IMR-90 (cell line): ENCODE measurements at regions not wholly inside any gene's neighbourhood (a gene's known extent, or its start where the extent isn't known, plus 50 kb on each side); places are given as distances from the start of the nearest gene placed in this dataset.

Source experiments
- ATAC-seq: fragments of 200-7000 bp; cut with Tn5 transposase; 2 replicates; pipeline ENCODE4 v1.9.1; 2020; ENCODE audit warnings: low read depth, mild to moderate bottlenecking, moderate library complexity
- BruUV-seq: library from RNA; stranded (reverse); fragments of 400-500 nt; replicated peaks from 2 replicates; lab custom pipeline; 2021; lab: Mats Ljungman, UMichigan
- CTCF ChIA-PET: fragments of 300-600 bp; formaldehyde crosslinking; extraction: SDS; loops from one replicate; lab custom pipeline; 2021; ENCODE audit warnings: antibody characterized with exemption; lab: Yijun Ruan, JAX
- POLR2A ChIA-PET: fragments of 300-600 bp; sonication (Branson Sonifier 250); formaldehyde crosslinking; loops from one replicate; lab custom pipeline; 2022; ENCODE audit warnings: antibody characterized with exemption; ENCODE audit not compliant: unreplicated experiment; lab: Charles Lee
- DNase-seq: peaks from one replicate; pipeline ENCODE4 v3.0.0; 2013
- H2AFZ ChIP-seq: replicated peaks from 2 replicates; pipeline ENCODE3; 2013; ENCODE audit warnings: low read length, mild to moderate bottlenecking; ENCODE audit not compliant: poor library complexity
- H2AK5ac ChIP-seq: 2 replicates; pipeline ENCODE4 v1.6.1; 2013; ENCODE audit warnings: low read depth, low read length, inconsistent platforms
- H2AK9ac ChIP-seq: replicated peaks from 2 replicates; pipeline ENCODE3; 2013; ENCODE audit warnings: mild to moderate bottlenecking, low read depth, low read length, moderate library complexity; ENCODE audit not compliant: poor library complexity
- H2BK120ac ChIP-seq: 2 replicates; pipeline ENCODE4 v1.6.1; 2013; ENCODE audit warnings: low read depth, low read length, inconsistent platforms
- H2BK15ac ChIP-seq: 3 replicates; pipeline ENCODE4 v1.6.1; 2013; ENCODE audit warnings: low read depth, low read length, inconsistent platforms
- H2BK20ac ChIP-seq: 2 replicates; pipeline ENCODE4 v1.6.1; 2013; ENCODE audit warnings: low read depth, mild to moderate bottlenecking, inconsistent platforms, low read length, moderate library complexity
- H2BK5ac ChIP-seq: 2 replicates; pipeline ENCODE4 v1.6.1; 2013; ENCODE audit warnings: mild to moderate bottlenecking, low read depth, low read length, inconsistent platforms; ENCODE audit not compliant: poor library complexity, severe bottlenecking
- H3K14ac ChIP-seq: replicated peaks from 2 replicates; pipeline ENCODE4 v1.6.1; 2013; ENCODE audit warnings: low read depth, low read length, inconsistent platforms
- H3K18ac ChIP-seq: 2 replicates; pipeline ENCODE4 v1.6.1; 2013; ENCODE audit warnings: low read depth, low read length, control low read depth
- H3K23ac ChIP-seq: 2 replicates; pipeline ENCODE4 v1.6.1; 2013; ENCODE audit warnings: low read depth, low read length, inconsistent platforms
- H3K27ac ChIP-seq: 2 replicates; pipeline ENCODE4 v1.5.1; 2013; ENCODE audit warnings: mild to moderate bottlenecking, control low read depth, low read length; ENCODE audit not compliant: insufficient read depth
- H3K27me3 ChIP-seq: 2 replicates; pipeline ENCODE4 v1.6.1; 2013; ENCODE audit warnings: low read length; ENCODE audit not compliant: control insufficient read depth, insufficient read depth
- H3K36me3 ChIP-seq: 2 replicates; pipeline ENCODE4 v1.6.1; 2013; ENCODE audit warnings: low read length, mixed read lengths; ENCODE audit not compliant: control insufficient read depth, insufficient read depth
- H3K4ac ChIP-seq: 2 replicates; pipeline ENCODE4 v1.6.1; 2013; ENCODE audit warnings: low read depth, low read length, inconsistent platforms
- H3K4me1 ChIP-seq: 2 replicates; pipeline ENCODE4 v1.6.1; 2013; ENCODE audit warnings: low read length, mixed read lengths; ENCODE audit not compliant: control insufficient read depth, insufficient read depth
- H3K4me2 ChIP-seq: 2 replicates; pipeline ENCODE4 v1.6.1; 2013; ENCODE audit warnings: low read depth, mild to moderate bottlenecking, control low read depth, low read length, moderate library complexity
- H3K4me3 ChIP-seq: 2 replicates; pipeline ENCODE4 v1.5.1; 2013; ENCODE audit warnings: low read depth, mild to moderate bottlenecking, control low read depth, low read length, moderate library complexity; ENCODE audit not compliant: insufficient read depth
- H3K56ac ChIP-seq: 2 replicates; pipeline ENCODE4 v1.6.1; 2013; ENCODE audit warnings: low read length, inconsistent platforms; ENCODE audit not compliant: insufficient read depth; ENCODE audit errors: extremely low read depth
- H3K79me1 ChIP-seq, 2 experiments: 2 replicates each; pipeline ENCODE4 v1.6.1; 2013; ENCODE audit warnings: low read length in 2 of 2, inconsistent platforms in 1 of 2, low read depth in 1 of 2
- H3K9ac ChIP-seq: 2 replicates; pipeline ENCODE4 v1.6.1; 2013; ENCODE audit warnings: low read depth, low read length, control low read depth
- H3K9me1 ChIP-seq: 2 replicates; pipeline ENCODE4 v1.6.1; 2013; ENCODE audit warnings: low read length, inconsistent platforms; ENCODE audit not compliant: insufficient read depth
- H3K9me3 ChIP-seq: 2 replicates; pipeline ENCODE4 v1.6.1; 2013; ENCODE audit warnings: low read length; ENCODE audit not compliant: control insufficient read depth, insufficient read depth
- H4K20me1 ChIP-seq: 2 replicates; pipeline ENCODE4 v1.6.1; 2013; ENCODE audit warnings: low read length, inconsistent platforms; ENCODE audit not compliant: insufficient read depth
- H4K5ac ChIP-seq: 2 replicates; pipeline ENCODE4 v1.6.1; 2013; ENCODE audit warnings: mild to moderate bottlenecking, low read depth, low read length, control low read depth
- H4K8ac ChIP-seq, 2 experiments: 2 replicates each; pipeline ENCODE4 v1.6.1; 2013; ENCODE audit warnings: low read depth in 2 of 2, low read length in 2 of 2, control low read depth in 1 of 2, inconsistent platforms in 1 of 2
- H4K91ac ChIP-seq: 2 replicates; pipeline ENCODE4 v1.6.1; 2013; ENCODE audit warnings: low read depth, low read length, inconsistent platforms; ENCODE audit not compliant: insufficient read depth
- BHLHE40 ChIP-seq: fragments of 150-350 bp; IDR thresholded peaks from 2 replicates; pipeline ENCODE4 v1.6.1; 2016; ENCODE audit warnings: mild to moderate bottlenecking, low read depth, low read length
- CEBPB ChIP-seq: IDR thresholded peaks from 2 replicates; pipeline ENCODE4 v1.6.1; 2012; ENCODE audit warnings: low read depth, low read length, improper control_type of control experiment
- MAFK ChIP-seq: IDR thresholded peaks from 2 replicates; pipeline ENCODE4 v1.6.1; 2012; ENCODE audit warnings: low read depth, low read length, improper control_type of control experiment
- MAZ ChIP-seq: IDR thresholded peaks from 2 replicates; pipeline ENCODE4 v1.6.1; 2012; ENCODE audit warnings: low read depth, mild to moderate bottlenecking, low read length, improper control_type of control experiment, moderate library complexity, borderline replicate concordance
- RCOR1 ChIP-seq: IDR thresholded peaks from 2 replicates; pipeline ENCODE4 v1.6.1; 2012; ENCODE audit warnings: mild to moderate bottlenecking, low read length, improper control_type of control experiment; ENCODE audit not compliant: insufficient replicate concordance
- RFX5 ChIP-seq: IDR thresholded peaks from 2 replicates; pipeline ENCODE4 v1.8.0; 2012; ENCODE audit warnings: low read depth, mild to moderate bottlenecking, low read length, moderate library complexity
- WGBS, 2 experiments: methylation state at CpG; one replicate each; pipeline versions ENCODE4 v1.1.5 to v1.1.7; 2013; ENCODE audit warnings: missing lambda C conversion rate in 2 of 2; ENCODE audit not compliant: insufficient read length in 1 of 2; ENCODE audit errors: extremely low coverage in 2 of 2; 5-methylcytosine and 5-hydroxymethylcytosine counted together
- dilution Hi-C: fragments of 300-500 bp; cut with HindIII; formaldehyde crosslinking; loops from one replicate; pipeline ENCODE4 v1.14.3; 2018; ENCODE audit warnings: low sequenced_read_pairs; ENCODE audit not compliant: unreplicated experiment
- in situ Hi-C: fragments of 300-500 bp; cut with MboI; formaldehyde crosslinking; loops from 3 replicates; pipeline ENCODE4 v1.14.3; 2019; ENCODE audit warnings: low sequenced_read_pairs, inconsistent platforms, mixed read lengths
- intact Hi-C: fragments of 100-400 bp; cut with micrococcal nuclease; formaldehyde crosslinking; loops from 2 replicates; pipeline ENCODE4 v1.10.0; 2022
- TF ChIP-seq, protein P1 (sequence below): fragments of 150-350 bp; IDR thresholded peaks from 2 replicates; pipeline ENCODE4 v1.6.1; 2016; ENCODE audit warnings: low read depth, mild to moderate bottlenecking, low read length, moderate library complexity, borderline replicate concordance
- TF ChIP-seq, protein P2 (sequence below): fragments of 150-350 bp; IDR thresholded peaks from 2 replicates; pipeline ENCODE4 v1.6.1; 2017; ENCODE audit warnings: mild to moderate bottlenecking, antibody characterized with exemption, low read length, low read depth

DNA sequence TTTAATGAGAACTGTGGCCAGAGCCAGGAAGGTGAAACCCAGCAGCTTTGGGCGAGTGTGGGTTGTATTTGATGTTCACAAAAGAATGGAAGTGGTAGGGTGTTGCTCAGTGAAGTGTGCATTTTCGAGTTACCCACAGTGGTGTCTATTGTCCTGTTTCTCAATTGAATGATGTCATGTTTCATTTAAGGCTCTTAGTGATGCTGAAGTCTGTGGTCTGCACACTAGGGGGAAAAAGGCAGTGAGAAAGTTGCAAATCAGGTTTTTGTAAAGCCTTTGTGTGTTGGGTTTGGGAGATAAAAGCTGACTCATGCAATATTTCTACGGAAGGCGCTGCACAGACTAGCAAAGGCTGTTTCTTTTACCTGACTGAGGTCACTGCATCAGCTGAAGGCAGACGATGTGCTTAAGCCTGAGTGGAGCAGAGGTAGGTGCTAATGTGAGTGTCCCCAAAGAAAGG is 121.1 kb downstream of the PLEKHG1 start:
- dilution Hi-C loops: no loop called here

More for the DNA sequence above, 121.1 kb downstream of the PLEKHG1 start:
- Histone ChIP-seq H3K79me1 (no peaks in the 10 kb centered on the region), H3K4me1 (no peaks in the 10 kb centered on the region; the same call in 1 of the 2 replicates), H3K56ac (no peak overlapping the region), H4K5ac (no peak overlapping the region), H3K27ac (no peak overlapping the region), H2BK120ac (no peak overlapping the region), H4K91ac (no peak overlapping the region), H3K9ac (no peak overlapping the region), H4K8ac (no peak overlapping the region), H3K9me1 (no peaks in the 10 kb centered on the region), H3K27me3 (no peaks in the 10 kb centered on the region; the same call in 1 of the 2 replicates), H3K36me3 (no peaks in the 10 kb centered on the region), H3K9me3 (no peaks in the 10 kb centered on the region), H2BK5ac (no peak overlapping the region), H2AK5ac (no peak overlapping the region), H3K23ac (no peak overlapping the region), H3K14ac (no peak overlapping the region), H3K18ac (no peak overlapping the region; the same call in 1 of the 2 replicates), H4K20me1 (no peaks in the 10 kb centered on the region), H3K4me3 (no peak overlapping the region), H3K4ac (no peak overlapping the region), H2BK15ac (no peak overlapping the region), H2AFZ (peak overlapping the region; percentile 44), H2BK20ac (no peak overlapping the region), H2AK9ac (no peak overlapping the region), H3K4me2 (no peak overlapping the region)
- POLR2A ChIA-PET: no interaction called here
- ATAC-seq (no peak), DNase-seq (no peak)
- no TSS peak for BruUV-seq
- WGBS, 2 experiments: 33% methylated on average over 3 of the region's 5 CpGs; no CpG with 5 or more reads in 1 of the 2 experiments
- CTCF ChIA-PET: no interaction called here
- in situ Hi-C loops: no loop called here
- TF ChIP-seq RCOR1 (no peak), BHLHE40 (no peak), CEBPB (no peak), MAZ (no peak), RFX5 (no peak), MAFK (peak; percentile 79)
- TF ChIP-seq, protein P1, sequence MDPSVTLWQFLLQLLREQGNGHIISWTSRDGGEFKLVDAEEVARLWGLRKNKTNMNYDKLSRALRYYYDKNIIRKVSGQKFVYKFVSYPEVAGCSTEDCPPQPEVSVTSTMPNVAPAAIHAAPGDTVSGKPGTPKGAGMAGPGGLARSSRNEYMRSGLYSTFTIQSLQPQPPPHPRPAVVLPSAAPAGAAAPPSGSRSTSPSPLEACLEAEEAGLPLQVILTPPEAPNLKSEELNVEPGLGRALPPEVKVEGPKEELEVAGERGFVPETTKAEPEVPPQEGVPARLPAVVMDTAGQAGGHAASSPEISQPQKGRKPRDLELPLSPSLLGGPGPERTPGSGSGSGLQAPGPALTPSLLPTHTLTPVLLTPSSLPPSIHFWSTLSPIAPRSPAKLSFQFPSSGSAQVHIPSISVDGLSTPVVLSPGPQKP: no peak
- TF ChIP-seq, protein P2, sequence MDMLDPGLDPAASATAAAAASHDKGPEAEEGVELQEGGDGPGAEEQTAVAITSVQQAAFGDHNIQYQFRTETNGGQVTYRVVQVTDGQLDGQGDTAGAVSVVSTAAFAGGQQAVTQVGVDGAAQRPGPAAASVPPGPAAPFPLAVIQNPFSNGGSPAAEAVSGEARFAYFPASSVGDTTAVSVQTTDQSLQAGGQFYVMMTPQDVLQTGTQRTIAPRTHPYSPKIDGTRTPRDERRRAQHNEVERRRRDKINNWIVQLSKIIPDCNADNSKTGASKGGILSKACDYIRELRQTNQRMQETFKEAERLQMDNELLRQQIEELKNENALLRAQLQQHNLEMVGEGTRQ: no peak
- intact Hi-C loops: no loop called here
